ENCODE measurements at regions not wholly inside any gene's neighbourhood (a gene's known extent, or its start where the extent isn't known, plus 50 kb on each side); places are given as distances from the start of the nearest gene placed in this dataset.

DNA sequence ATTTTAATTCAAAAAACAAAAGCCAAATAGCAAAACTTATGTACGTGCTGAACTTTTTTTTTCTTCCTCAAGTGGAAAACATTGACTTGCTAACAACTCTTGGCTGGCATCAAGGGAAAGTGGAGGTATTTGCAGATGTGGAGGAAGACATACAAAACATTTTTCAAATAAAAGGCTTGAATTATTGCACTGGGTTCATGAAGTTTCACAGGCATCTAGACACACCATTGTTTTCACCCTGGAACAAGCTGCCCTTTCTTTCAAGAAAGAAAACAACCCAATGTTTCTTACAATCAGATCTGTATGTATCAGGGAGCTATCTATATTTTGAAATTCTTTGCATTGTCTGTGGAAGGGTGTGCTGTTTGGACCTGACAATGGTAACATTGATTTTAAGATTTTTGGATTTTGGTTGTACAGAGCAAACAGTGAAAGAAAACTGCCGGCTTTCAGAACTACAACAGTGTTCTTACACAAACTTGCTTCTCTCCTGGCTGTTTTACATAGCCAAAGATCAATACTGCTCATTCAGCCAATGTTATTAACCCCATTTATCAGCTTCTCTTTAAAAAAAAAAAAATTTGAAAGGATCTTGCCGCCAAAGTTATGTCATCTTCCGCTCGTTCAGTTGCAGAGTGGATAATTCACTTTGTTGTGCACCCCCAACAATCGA is 187.7 kb upstream of the FOXD3 start:
- TF ChIP-seq, protein P1, sequence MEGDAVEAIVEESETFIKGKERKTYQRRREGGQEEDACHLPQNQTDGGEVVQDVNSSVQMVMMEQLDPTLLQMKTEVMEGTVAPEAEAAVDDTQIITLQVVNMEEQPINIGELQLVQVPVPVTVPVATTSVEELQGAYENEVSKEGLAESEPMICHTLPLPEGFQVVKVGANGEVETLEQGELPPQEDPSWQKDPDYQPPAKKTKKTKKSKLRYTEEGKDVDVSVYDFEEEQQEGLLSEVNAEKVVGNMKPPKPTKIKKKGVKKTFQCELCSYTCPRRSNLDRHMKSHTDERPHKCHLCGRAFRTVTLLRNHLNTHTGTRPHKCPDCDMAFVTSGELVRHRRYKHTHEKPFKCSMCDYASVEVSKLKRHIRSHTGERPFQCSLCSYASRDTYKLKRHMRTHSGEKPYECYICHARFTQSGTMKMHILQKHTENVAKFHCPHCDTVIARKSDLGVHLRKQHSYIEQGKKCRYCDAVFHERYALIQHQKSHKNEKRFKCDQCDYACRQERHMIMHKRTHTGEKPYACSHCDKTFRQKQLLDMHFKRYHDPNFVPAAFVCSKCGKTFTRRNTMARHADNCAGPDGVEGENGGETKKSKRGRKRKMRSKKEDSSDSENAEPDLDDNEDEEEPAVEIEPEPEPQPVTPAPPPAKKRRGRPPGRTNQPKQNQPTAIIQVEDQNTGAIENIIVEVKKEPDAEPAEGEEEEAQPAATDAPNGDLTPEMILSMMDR (IDR thresholded peaks at IDR 0.05; ENCODE audit: control insufficient read depth, insufficient read depth, low read depth, low read length, missing control alignments) = no peak
- no peak overlapping the region for H3K4me3 ChIP-seq (ENCODE audit: control insufficient read depth, low read depth, low read length)
- no peak for DNase-seq (ENCODE audit: low read depth)

DNA sequence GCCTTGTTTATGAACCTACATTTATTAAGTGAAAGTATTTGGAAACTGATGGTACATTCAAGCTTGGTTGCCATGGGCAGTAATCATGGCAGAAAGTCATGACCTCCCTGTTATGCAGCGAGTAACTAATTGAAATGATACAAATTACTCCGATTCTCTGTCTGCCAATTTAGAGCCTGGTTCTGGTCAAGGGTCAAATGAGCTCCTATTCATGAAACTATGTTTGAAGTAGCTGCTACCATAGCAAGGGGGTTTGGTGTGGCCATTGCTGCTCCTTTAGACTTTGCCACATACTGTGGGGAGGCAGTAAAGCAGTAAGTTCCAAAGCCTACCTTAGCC is 187.2 kb upstream of the FOXD3 start:
- TF ChIP-seq, protein P1 (IDR thresholded peaks at IDR 0.05; ENCODE audit: control insufficient read depth, insufficient read depth, low read depth, low read length, missing control alignments) = no peak
- no peak for DNase-seq (ENCODE audit: low read depth)
- H3K4me3 ChIP-seq (ENCODE audit: control insufficient read depth, low read depth, low read length) = no peak overlapping the region

DNA sequence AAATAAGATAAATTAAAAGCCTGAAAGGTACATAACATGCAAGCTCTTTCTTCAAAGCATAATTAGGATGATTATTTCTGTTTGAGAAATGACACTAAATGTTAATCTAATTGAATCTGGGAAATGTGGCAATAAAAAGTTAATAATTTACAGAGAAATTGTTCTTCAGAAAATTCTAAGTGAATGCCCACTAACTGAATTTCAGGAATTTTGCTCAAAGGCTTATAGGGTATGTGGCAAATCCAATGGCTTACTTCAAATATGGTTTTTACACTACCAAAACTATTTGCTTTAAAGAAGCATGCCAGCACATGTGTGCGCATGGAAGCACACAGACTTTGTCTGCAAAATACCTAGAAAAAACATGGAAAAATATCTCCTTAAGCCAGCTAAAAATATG is 186.6 kb upstream of the FOXD3 start:
- TF ChIP-seq, protein P1 (IDR thresholded peaks at IDR 0.05; ENCODE audit: control insufficient read depth, insufficient read depth, low read depth, low read length, missing control alignments) = no peak
- H3K4me3 ChIP-seq (ENCODE audit: control insufficient read depth, low read depth, low read length) = no peak overlapping the region
- no peak for DNase-seq (ENCODE audit: low read depth)

DNA sequence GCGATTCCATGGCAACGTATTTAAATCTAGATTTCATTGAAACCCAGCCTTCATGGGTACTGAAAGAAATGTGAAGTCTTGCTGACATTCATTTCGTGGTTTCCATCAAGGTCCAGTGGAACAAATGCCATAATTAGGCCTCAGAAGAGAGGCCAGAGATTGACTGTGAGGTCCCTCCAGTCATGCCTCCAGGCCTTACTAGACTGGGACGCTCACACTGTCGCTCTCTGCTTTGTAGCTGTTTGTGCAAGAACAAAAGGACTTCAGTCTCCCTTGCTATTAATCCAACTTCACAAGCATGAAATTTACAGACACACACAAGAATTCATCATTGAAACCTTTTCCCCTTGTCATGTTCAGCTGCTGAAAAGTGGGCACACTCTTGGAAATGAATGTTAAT is 180.4 kb upstream of the FOXD3 start:
- no peak for DNase-seq (ENCODE audit: low read depth)
- TF ChIP-seq, protein P1 (IDR thresholded peaks at IDR 0.05; ENCODE audit: control insufficient read depth, insufficient read depth, low read depth, low read length, missing control alignments) = no peak
- no peak overlapping the region for H3K4me3 ChIP-seq (ENCODE audit: control insufficient read depth, low read depth, low read length)

DNA sequence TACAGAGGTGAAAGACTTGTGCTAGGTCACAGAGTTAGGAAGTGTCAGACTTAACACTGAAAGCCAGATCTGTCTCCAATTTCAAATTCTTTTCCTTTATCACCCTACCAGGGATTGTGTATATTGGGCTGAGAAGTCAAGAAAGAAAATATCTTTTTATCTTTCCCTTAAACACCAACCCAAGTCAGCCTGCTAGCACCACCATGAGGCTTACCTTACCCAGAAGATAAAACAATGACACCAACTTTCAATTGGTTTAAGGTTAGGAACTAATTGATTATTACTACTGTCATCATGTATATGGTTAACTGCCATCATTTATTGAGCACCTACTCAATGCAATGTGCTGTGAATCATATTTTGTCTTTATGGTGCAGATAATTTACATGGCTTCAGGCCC is 178.9 kb upstream of the FOXD3 start:
- H3K4me3 ChIP-seq (ENCODE audit: control insufficient read depth, low read depth, low read length) = no peak overlapping the region
- DNase-seq (ENCODE audit: low read depth) = no peak
- TF ChIP-seq, protein P1 (IDR thresholded peaks at IDR 0.05; ENCODE audit: control insufficient read depth, insufficient read depth, low read depth, low read length, missing control alignments) = peak; percentile 38

DNA sequence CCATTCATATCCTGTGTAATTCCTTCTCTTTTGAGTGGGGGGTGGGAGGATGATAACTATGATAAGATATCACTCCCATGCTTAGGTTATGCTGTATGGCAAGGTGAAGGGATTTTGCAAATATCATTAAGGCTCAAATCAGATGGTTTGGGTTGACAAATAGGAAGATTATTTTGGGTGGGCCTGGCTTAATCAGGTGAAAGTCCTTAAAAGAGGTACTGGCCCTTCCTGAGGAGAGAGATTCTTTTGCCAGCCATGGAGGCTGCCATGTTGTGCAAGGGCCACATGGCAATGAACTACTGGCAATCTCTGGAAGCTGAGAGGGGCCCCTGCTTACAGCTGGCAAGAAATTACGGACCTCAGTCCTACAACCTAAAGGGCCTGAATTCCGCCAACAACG is 174.6 kb upstream of the FOXD3 start:
- TF ChIP-seq, protein P1 (IDR thresholded peaks at IDR 0.05; ENCODE audit: control insufficient read depth, insufficient read depth, low read depth, low read length, missing control alignments) = no peak
- no peak for DNase-seq (ENCODE audit: low read depth)
- H3K4me3 ChIP-seq (ENCODE audit: control insufficient read depth, low read depth, low read length) = no peak overlapping the region
